Activated effector memory CD4-positive, alpha-beta T cell treated with anti-CD3 and anti-CD28 coated beads, Interleukin-2, amount 50 U/mL, for 16 hours (primary cell): ENCODE measurements at regions not wholly inside any gene's neighbourhood (a gene's known extent, or its start where the extent isn't known, plus 50 kb on each side); places are given as distances from the start of the nearest gene placed in this dataset.
A peak's percentile ranks its signal among the peaks of the same experiment; 100 is the strongest.

ENCODE experiments used
- DNase-seq: peaks from one replicate; pipeline ENCODE4 v3.0.0-alpha.2; 2020

GRCh38 chr1:232271299-232271698 lies 358.6 kb downstream of the SIPA1L2 start:
- no peak for DNase-seq

GRCh38 chr1:232269988-232270387 lies 359.9 kb downstream of the SIPA1L2 start:
- DNase-seq, result no peak

- no peak for DNase-seq
These were observed 361.9 kb downstream of the SIPA1L2 start for GRCh38 chr1:232267837-232268598.

- DNase-seq, result no peak
These were observed 362.7 kb downstream of the SIPA1L2 start for GRCh38 chr1:232267092-232267836.

GRCh38 chr1:232263452-232263851 lies 366.5 kb downstream of the SIPA1L2 start:
- no peak for DNase-seq

- DNase-seq, result no peak
These were observed 366.9 kb downstream of the SIPA1L2 start for GRCh38 chr1:232262991-232263390.

- no peak for DNase-seq
These were observed 369.1 kb downstream of the SIPA1L2 start for GRCh38 chr1:232260861-232261260.

GRCh38 chr1:232260045-232260444 lies 369.9 kb downstream of the SIPA1L2 start:
- no peak for DNase-seq

- DNase-seq, result no peak
These were observed 370.6 kb downstream of the SIPA1L2 start for GRCh38 chr1:232259333-232259732.

- no peak for DNase-seq
These were observed 377.3 kb downstream of the SIPA1L2 start for GRCh38 chr1:232252546-232253118.

GRCh38 chr1:232250838-232251237 lies 379.1 kb downstream of the SIPA1L2 start:
- DNase-seq, result no peak

GRCh38 chr1:232249861-232250777 lies 379.8 kb downstream of the SIPA1L2 start:
- DNase-seq, result no peak

GRCh38 chr1:232249339-232249738 lies 380.6 kb downstream of the SIPA1L2 start:
- no peak for DNase-seq

GRCh38 chr1:232248276-232248820 lies 381.6 kb downstream of the SIPA1L2 start:
- DNase-seq, result no peak

- no peak for DNase-seq
These were observed 382.3 kb downstream of the SIPA1L2 start for GRCh38 chr1:232247669-232248068.

- DNase-seq, result no peak
These were observed 385.5 kb downstream of the SIPA1L2 start for GRCh38 chr1:232244426-232244825.

GRCh38 chr1:232239998-232240397 lies 389.9 kb downstream of the SIPA1L2 start:
- DNase-seq, result no peak

GRCh38 chr1:232239522-232239921 lies 390.4 kb downstream of the SIPA1L2 start:
- no peak for DNase-seq

GRCh38 chr1:232238009-232238408 lies 391.9 kb downstream of the SIPA1L2 start:
- DNase-seq, result no peak

- DNase-seq, result no peak
These were observed 402.6 kb downstream of the SIPA1L2 start for GRCh38 chr1:232227306-232227705.

GRCh38 chr1:232226197-232226712 lies 403.7 kb downstream of the SIPA1L2 start:
- peak; percentile 64 for DNase-seq
